Superior temporal gyrus (tissue), 1 donor: ENCODE measurements at regions not wholly inside any gene's neighbourhood (a gene's known extent, or its start where the extent isn't known, plus 50 kb on each side); places are given as distances from the start of the nearest gene placed in this dataset.
"Not testable (repeated sequence)": the region's sequence is repeated elsewhere in the genome, so short reads cannot be mapped to it uniquely, and the experiment has no call there.

Source experiments
- DNase-seq: peaks from one replicate; pipeline ENCODE4 v3.0.0-alpha.2; 2016; ENCODE audit errors: extremely low spot score

GRCh38 chr9:85081963-85082362 is 412.4 kb downstream of the NTRK2 start:
- DNase-seq, result no peak

GRCh38 chr9:85079349-85079748 is 409.8 kb downstream of the NTRK2 start:
- DNase-seq, result no peak

GRCh38 chr9:85077944-85078343 is 408.4 kb downstream of the NTRK2 start:
- DNase-seq, result no peak

GRCh38 chr9:85077146-85077545 is 407.6 kb downstream of the NTRK2 start:
- not testable (repeated sequence) for DNase-seq
